Uterus (tissue), 2 donors: ENCODE measurements at regions not wholly inside any gene's neighbourhood (a gene's known extent, or its start where the extent isn't known, plus 50 kb on each side); places are given as distances from the start of the nearest gene placed in this dataset.

ENCODE experiments used
- CTCF ChIP-seq, 4 experiments: fragments of 200-600 bp in 2 of 4; fragments of 450-650 bp in 2 of 4; sonication (generic) in 2 of 4; IDR thresholded peaks; one replicate each; pipeline ENCODE4 v1.5.1; 2016 to 2019; ENCODE audit warnings: antibody characterized with exemption in 4 of 4, mild to moderate bottlenecking in 2 of 4, moderate library complexity in 1 of 4
- POLR2A ChIP-seq, 2 donors: fragments of 450-650 bp; IDR thresholded peaks; one replicate each; pipeline ENCODE4 v1.6.1; 2016; ENCODE audit warnings: antibody characterized with exemption in 2 of 2, mild to moderate bottlenecking in 1 of 2, moderate library complexity in 1 of 2

DNA sequence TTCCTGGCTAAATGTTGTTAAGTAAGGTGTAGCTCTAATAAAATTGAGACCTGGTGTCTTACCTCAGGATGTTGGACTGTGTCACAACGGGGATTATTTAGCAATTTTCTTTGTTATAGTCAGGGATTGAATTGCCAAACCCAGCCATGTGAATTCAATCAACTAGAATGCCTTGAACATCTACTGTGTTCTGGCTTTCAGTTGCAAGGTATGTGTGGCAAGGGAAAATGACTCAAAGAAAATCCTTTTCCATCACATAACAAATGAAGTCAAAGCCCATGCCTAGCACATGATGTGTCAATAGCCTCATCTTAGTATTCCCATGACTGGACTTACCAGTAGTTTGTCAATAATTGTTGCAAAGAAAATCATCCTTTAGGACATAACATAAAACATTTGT, 519.8 kb upstream of the FLRT2 start:
- TF ChIP-seq CTCF (IDR thresholded peaks at IDR 0.05) (no peak), POLR2A (IDR thresholded peaks at IDR 0.05) (no peak)
